Endodermal cell (in vitro differentiated cells): ENCODE measurements at regions not wholly inside any gene's neighbourhood (a gene's known extent, or its start where the extent isn't known, plus 50 kb on each side); places are given as distances from the start of the nearest gene placed in this dataset.

Experiments
- DNase-seq: peaks from one replicate; pipeline ENCODE4 v3.0.0-alpha.2; 2017
- H3K27ac ChIP-seq: 2 replicates; pipeline ENCODE4 v1.5.1; 2013; ENCODE audit warnings: mild to moderate bottlenecking, low read depth, low read length, moderate library complexity
- H3K27me3 ChIP-seq: 2 replicates; pipeline ENCODE4 v1.6.1; 2013; ENCODE audit warnings: mild to moderate bottlenecking, low read length, moderate library complexity; ENCODE audit not compliant: insufficient read depth, control insufficient read depth, poor library complexity, severe bottlenecking
- H3K36me3 ChIP-seq: 2 replicates; pipeline ENCODE4 v1.7.0; 2013; ENCODE audit warnings: mild to moderate bottlenecking, low read length, moderate library complexity; ENCODE audit not compliant: control insufficient read depth, insufficient read depth
- H3K4me1 ChIP-seq: one replicate; pipeline ENCODE4 v1.7.0; 2013; ENCODE audit warnings: low read length; ENCODE audit not compliant: control insufficient read depth, insufficient read depth
- H3K4me3 ChIP-seq: 2 replicates; pipeline ENCODE4 v1.5.1; 2013; ENCODE audit warnings: mild to moderate bottlenecking, low read length, moderate library complexity
- H3K9ac ChIP-seq: 2 replicates; pipeline ENCODE4 v1.6.1; 2013; ENCODE audit warnings: mild to moderate bottlenecking, low read length, moderate library complexity; ENCODE audit not compliant: poor library complexity, severe bottlenecking; ENCODE audit errors: extremely low read depth
- H3K9me3 ChIP-seq: 2 replicates; pipeline ENCODE4 v1.6.1; 2013; ENCODE audit warnings: mild to moderate bottlenecking, low read length, moderate library complexity; ENCODE audit not compliant: control insufficient read depth
- H3K27ac Mint-ChIP-seq: 2 replicates; pipeline ENCODE4 v1.8.0; 2020; ENCODE audit warnings: mixed read lengths
- H3K27me3 Mint-ChIP-seq: 2 replicates; pipeline ENCODE4 v1.8.0; 2021; ENCODE audit warnings: mild to moderate bottlenecking, mixed read lengths; ENCODE audit not compliant: insufficient read depth
- H3K36me3 Mint-ChIP-seq: 2 replicates; pipeline ENCODE4 v1.8.0; 2020; ENCODE audit warnings: low read depth, mixed read lengths
- H3K4me1 Mint-ChIP-seq: 2 replicates; pipeline ENCODE4 v1.8.0; 2020; ENCODE audit warnings: mixed read lengths
- H3K4me3 Mint-ChIP-seq: 2 replicates; pipeline ENCODE4 v1.8.0; 2020; ENCODE audit warnings: mild to moderate bottlenecking, moderate library complexity, mixed read lengths
- H3K9me3 Mint-ChIP-seq: 2 replicates; pipeline ENCODE4 v1.8.0; 2020; ENCODE audit warnings: mild to moderate bottlenecking, mixed read lengths
- CTCF ChIP-seq: fragments of 200-600 bp; sonication (generic); conservative IDR thresholded peaks from 2 replicates; pipeline ENCODE4 v1.5.0; 2021; ENCODE audit warnings: antibody characterized with exemption, mild to moderate bottlenecking
- WGBS, 2 experiments: methylation state at CpG; one replicate each; pipeline versions ENCODE4 v1.1.5 to v1.1.7; 2013; ENCODE audit warnings: missing lambda C conversion rate in 2 of 2, mixed read lengths in 1 of 2; ENCODE audit not compliant: insufficient coverage in 1 of 2, insufficient read length in 1 of 2; 5-methylcytosine and 5-hydroxymethylcytosine counted together

DNA sequence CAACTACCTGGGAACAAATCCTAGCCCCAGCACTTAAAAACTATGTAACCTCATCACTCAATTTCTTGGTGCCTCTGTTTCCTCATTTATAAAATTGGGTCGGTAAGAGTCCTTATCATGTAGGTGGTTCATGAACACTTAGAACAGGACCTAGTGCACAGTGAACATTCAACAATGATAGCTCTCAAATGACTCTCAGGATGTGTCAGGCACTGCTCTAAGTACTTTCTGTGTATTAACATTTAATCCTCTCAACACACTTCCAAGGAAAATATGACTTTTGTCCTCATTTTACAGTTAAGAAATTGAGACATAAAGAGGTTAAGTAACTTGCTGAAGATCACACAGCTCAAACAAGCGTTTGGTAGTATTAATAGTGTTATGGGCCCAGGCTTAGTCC, 202.1 kb upstream of the KLF4 start:
- Histone ChIP-seq H3K9ac (no peak overlapping the region), H3K36me3 (no peaks in the 10 kb centered on the region), H3K9me3 (peaks cover 11% of the 10 kb centered on the region), H3K27ac (no peak overlapping the region), H3K4me1 (no peaks in the 10 kb centered on the region), H3K27me3 (peaks cover 39% of the 10 kb centered on the region), H3K4me3 (no peak overlapping the region)
- peaks cover 7% of the 10 kb centered on the region for H3K9me3 Mint-ChIP-seq
- H3K36me3 Mint-ChIP-seq, result no peaks in the 10 kb centered on the region
- peaks cover 14% of the 10 kb centered on the region for H3K27me3 Mint-ChIP-seq
- 90% methylated on average over 2 of the region's 2 CpGs; no CpG with 5 or more reads in 1 of the 2 experiments for WGBS, 2 experiments
- H3K4me3 Mint-ChIP-seq, result no peak overlapping the region
- TF ChIP-seq CTCF, result no peak
- no peak for DNase-seq
- H3K27ac Mint-ChIP-seq, result no peak overlapping the region
- H3K4me1 Mint-ChIP-seq, result no peaks in the 10 kb centered on the region

GRCh38 chr9:107690021-107690420, 200.5 kb upstream of the KLF4 start:
- H3K4me3 Mint-ChIP-seq, result no peak overlapping the region
- 83 to 85% methylated on average over 5 of the region's 5 CpGs for WGBS, 2 experiments
- H3K9me3 ChIP-seq, result peaks cover 11% of the 10 kb centered on the region
- peaks cover 16% of the 10 kb centered on the region for H3K27me3 Mint-ChIP-seq
- H3K27me3 ChIP-seq, result peaks cover 34% of the 10 kb centered on the region
- H3K9ac ChIP-seq, result no peak overlapping the region
- H3K27ac ChIP-seq, result no peak overlapping the region
- TF ChIP-seq CTCF, result no peak
- no peaks in the 10 kb centered on the region for H3K4me1 ChIP-seq
- H3K27ac Mint-ChIP-seq, result no peak overlapping the region
- H3K4me1 Mint-ChIP-seq, result no peaks in the 10 kb centered on the region
- no peaks in the 10 kb centered on the region for H3K36me3 Mint-ChIP-seq
- peaks cover 7% of the 10 kb centered on the region for H3K9me3 Mint-ChIP-seq
- H3K36me3 ChIP-seq, result no peaks in the 10 kb centered on the region
- DNase-seq, result no peak
- no peak overlapping the region for H3K4me3 ChIP-seq

DNA sequence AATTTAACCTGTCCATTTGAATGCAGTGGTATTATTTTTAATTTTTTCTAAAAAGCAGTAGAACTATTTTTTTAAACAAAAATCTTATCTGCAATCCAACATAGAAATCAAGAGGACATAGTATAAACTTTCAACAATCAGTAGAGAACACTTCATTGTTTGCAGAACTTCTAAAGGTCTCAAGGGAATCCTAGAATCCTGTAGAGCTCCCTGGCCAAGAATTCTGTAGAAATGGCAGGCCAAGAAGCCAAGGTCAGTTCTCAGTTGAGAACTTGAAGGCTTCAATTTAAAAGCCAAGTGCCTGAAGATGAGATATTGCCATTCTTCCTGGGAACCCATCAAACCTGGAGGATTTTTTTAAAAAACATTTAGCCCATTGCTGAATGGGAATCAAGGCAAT, 199.2 kb upstream of the KLF4 start:
- Histone ChIP-seq H3K36me3 (no peaks in the 10 kb centered on the region), H3K27me3 (peaks cover 22% of the 10 kb centered on the region), H3K4me3 (no peak overlapping the region), H3K9ac (no peak overlapping the region), H3K27ac (no peak overlapping the region), H3K4me1 (peaks cover 4% of the 10 kb centered on the region), H3K9me3 (peaks cover 11% of the 10 kb centered on the region)
- Mint-ChIP-seq H3K9me3 (peaks cover 7% of the 10 kb centered on the region), H3K27me3 (peaks cover 16% of the 10 kb centered on the region), H3K27ac (no peak overlapping the region), H3K36me3 (no peaks in the 10 kb centered on the region), H3K4me1 (peaks cover under 1% of the 10 kb centered on the region), H3K4me3 (no peak overlapping the region)
- no peak for TF ChIP-seq CTCF
- DNase-seq, result no peak
